Keratinocyte (primary cell): ENCODE measurements at regions not wholly inside any gene's neighbourhood (a gene's known extent, or its start where the extent isn't known, plus 50 kb on each side); places are given as distances from the start of the nearest gene placed in this dataset.
A peak's percentile ranks its signal among the peaks of the same experiment; 100 is the strongest.

Experiments used
- DNase-seq: peaks from one replicate; pipeline ENCODE4 v3.0.0-alpha.2; 2011; ENCODE audit warnings: low read depth, missing footprints, low spot score
- FAIRE-seq: peaks from 2 replicates; lab custom pipeline; 2011; peaks lifted over from hg19 to GRCh38; lab: Jason Lieb, UNC
- H2AFZ ChIP-seq: 2 replicates; pipeline ENCODE4 v1.6.0; 2012; ENCODE audit warnings: low read length, control low read depth, inconsistent platforms; ENCODE audit not compliant: control insufficient read depth
- H3K27ac ChIP-seq: 2 replicates; pipeline ENCODE4 v1.5.1; 2011; ENCODE audit warnings: low read length; ENCODE audit not compliant: control insufficient read depth, insufficient read depth
- H3K27me3 ChIP-seq: 3 replicates; pipeline ENCODE4 v1.6.0; 2011; ENCODE audit warnings: low read length; ENCODE audit not compliant: control insufficient read depth, insufficient read depth; ENCODE audit errors: extremely low read depth
- H3K36me3 ChIP-seq, 2 experiments: 2 replicates in 1 of 2; 3 replicates in 1 of 2; pipeline ENCODE4 v1.5.1; 2011; ENCODE audit warnings: low read length in 2 of 2, mild to moderate bottlenecking in 1 of 2; ENCODE audit not compliant: control insufficient read depth in 2 of 2, insufficient read depth in 2 of 2; ENCODE audit errors: extremely low read depth in 1 of 2
- H3K4me1 ChIP-seq: 3 replicates; pipeline ENCODE4 v1.5.1; 2011; ENCODE audit warnings: low read length; ENCODE audit not compliant: control insufficient read depth, insufficient read depth; ENCODE audit errors: extremely low read depth
- H3K4me2 ChIP-seq: 3 replicates; pipeline ENCODE4 v1.6.0; 2011; ENCODE audit warnings: low read depth, low read length; ENCODE audit not compliant: control insufficient read depth, insufficient read depth; ENCODE audit errors: extremely low read depth
- H3K4me3 ChIP-seq, 3 experiments: fragments of 200-600 bp in 1 of 3; sonication (generic) in 1 of 3; 2 replicates in 2 of 3; 3 replicates in 1 of 3; pipeline ENCODE4 v1.5.1; 2011 to 2016; ENCODE audit warnings: low read length in 3 of 3, mild to moderate bottlenecking in 3 of 3, control low read depth in 2 of 3, inconsistent platforms in 1 of 3, low read depth in 1 of 3, mixed read lengths in 1 of 3, mixed run types in 1 of 3, moderate library complexity in 1 of 3; ENCODE audit not compliant: control insufficient read depth in 2 of 3, insufficient read depth in 2 of 3; ENCODE audit errors: extremely low read depth in 1 of 3
- H3K79me2 ChIP-seq: 2 replicates; pipeline ENCODE4 v1.6.0; 2012; ENCODE audit warnings: low read length; ENCODE audit not compliant: control insufficient read depth, insufficient read depth
- H3K9ac ChIP-seq: 3 replicates; pipeline ENCODE4 v1.6.0; 2011; ENCODE audit warnings: low read length; ENCODE audit not compliant: control insufficient read depth, insufficient read depth; ENCODE audit errors: extremely low read depth
- H3K9me1 ChIP-seq: 3 replicates; pipeline ENCODE4 v1.6.0; 2011; ENCODE audit warnings: low read length; ENCODE audit not compliant: control insufficient read depth, insufficient read depth; ENCODE audit errors: extremely low read depth
- H3K9me3 ChIP-seq: 2 replicates; pipeline ENCODE4 v1.5.1; 2012; ENCODE audit warnings: low read depth, low read length; ENCODE audit not compliant: control insufficient read depth
- H4K20me1 ChIP-seq: 3 replicates; pipeline ENCODE4 v1.6.0; 2011; ENCODE audit warnings: low read length; ENCODE audit not compliant: control insufficient read depth, insufficient read depth; ENCODE audit errors: extremely low read depth
- EZH2 ChIP-seq: IDR thresholded peaks from one replicate; pipeline ENCODE4 v1.6.1; 2012; ENCODE audit warnings: inconsistent platforms, mild to moderate bottlenecking, low read length, moderate library complexity
- dilution Hi-C: fragments of 300-500 bp; cut with MboI; formaldehyde crosslinking; loops from one replicate; pipeline ENCODE4 v1.7.0; 2020; ENCODE audit warnings: low sequenced_read_pairs; ENCODE audit not compliant: extremely low pct_ligation_motif_present
- TF ChIP-seq, protein P1 (sequence below), 3 experiments: IDR thresholded peaks in 1 of 3; conservative IDR thresholded peaks in 1 of 3; optimal IDR thresholded peaks in 1 of 3; 2 replicates in 2 of 3; 3 replicates in 1 of 3; pipeline versions ENCODE3 to v1.5.1; 2011; ENCODE audit warnings: low read length in 3 of 3, mild to moderate bottlenecking in 3 of 3, moderate library complexity in 2 of 3, control low read depth in 1 of 3, inconsistent platforms in 1 of 3; ENCODE audit not compliant: insufficient read depth in 2 of 3; ENCODE audit errors: extremely low read depth in 1 of 3

DNA sequence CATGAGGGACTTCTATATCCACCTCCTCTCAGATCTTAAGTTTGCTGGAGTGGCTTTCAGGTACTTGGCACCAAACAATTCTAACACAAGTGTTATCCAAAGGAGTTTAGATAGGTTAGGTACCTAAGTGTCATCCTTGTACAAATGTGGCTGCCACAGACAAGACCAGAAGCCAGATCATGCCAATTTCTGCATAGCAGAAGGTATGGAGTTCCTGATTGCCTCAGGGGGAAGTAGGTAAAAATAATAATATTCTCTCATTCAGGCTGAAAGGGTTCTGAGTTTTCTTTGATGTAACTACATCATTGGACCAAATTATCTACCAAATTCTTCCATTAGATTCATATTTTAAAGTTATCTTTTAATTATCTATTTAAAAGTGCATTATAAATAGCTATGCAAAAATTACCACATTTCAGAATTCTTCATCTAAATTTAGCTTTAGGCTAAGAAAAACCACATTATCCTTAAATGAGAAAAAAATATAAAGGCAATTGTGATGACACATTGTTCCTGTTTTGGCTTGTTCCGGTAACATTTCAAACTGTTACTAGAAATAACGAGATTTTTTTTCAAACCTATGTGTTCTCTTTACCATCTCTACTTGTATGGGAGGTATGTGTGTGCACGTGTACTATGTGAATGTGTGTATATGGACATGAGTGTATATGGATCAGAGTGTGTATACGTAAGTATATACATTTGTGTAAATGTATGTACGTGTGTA is 66.2 kb upstream of the POU2AF2 start:
- Histone ChIP-seq H2AFZ (no peak overlapping the region), H3K27me3 (no peaks in the 10 kb centered on the region), H3K27ac (no peak overlapping the region), H3K79me2 (no peaks in the 10 kb centered on the region), H3K9ac (no peak overlapping the region), H3K9me3 (no peaks in the 10 kb centered on the region), H3K36me3 (no peaks in the 10 kb centered on the region), H3K4me3 (no peak overlapping the region), H3K4me2 (peak overlapping the region; percentile 23), H3K4me1 (peaks cover 12% of the 10 kb centered on the region), H3K9me1 (no peaks in the 10 kb centered on the region), H4K20me1 (no peaks in the 10 kb centered on the region)
- dilution Hi-C loops = no loop called here
- no peak for DNase-seq
- no peak for FAIRE-seq
- TF ChIP-seq EZH2 = no peak
- TF ChIP-seq, protein P1, sequence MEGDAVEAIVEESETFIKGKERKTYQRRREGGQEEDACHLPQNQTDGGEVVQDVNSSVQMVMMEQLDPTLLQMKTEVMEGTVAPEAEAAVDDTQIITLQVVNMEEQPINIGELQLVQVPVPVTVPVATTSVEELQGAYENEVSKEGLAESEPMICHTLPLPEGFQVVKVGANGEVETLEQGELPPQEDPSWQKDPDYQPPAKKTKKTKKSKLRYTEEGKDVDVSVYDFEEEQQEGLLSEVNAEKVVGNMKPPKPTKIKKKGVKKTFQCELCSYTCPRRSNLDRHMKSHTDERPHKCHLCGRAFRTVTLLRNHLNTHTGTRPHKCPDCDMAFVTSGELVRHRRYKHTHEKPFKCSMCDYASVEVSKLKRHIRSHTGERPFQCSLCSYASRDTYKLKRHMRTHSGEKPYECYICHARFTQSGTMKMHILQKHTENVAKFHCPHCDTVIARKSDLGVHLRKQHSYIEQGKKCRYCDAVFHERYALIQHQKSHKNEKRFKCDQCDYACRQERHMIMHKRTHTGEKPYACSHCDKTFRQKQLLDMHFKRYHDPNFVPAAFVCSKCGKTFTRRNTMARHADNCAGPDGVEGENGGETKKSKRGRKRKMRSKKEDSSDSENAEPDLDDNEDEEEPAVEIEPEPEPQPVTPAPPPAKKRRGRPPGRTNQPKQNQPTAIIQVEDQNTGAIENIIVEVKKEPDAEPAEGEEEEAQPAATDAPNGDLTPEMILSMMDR (optimal IDR thresholded peaks at IDR 0.05 in 1 of 3, IDR thresholded peaks at IDR 0.05 in 1 of 3, conservative IDR thresholded peaks at IDR 0.05 in 1 of 3; ENCODE audit: extremely low read depth in 1 of 3, insufficient read depth in 2 of 3, low read length in 3 of 3) = no peak

DNA sequence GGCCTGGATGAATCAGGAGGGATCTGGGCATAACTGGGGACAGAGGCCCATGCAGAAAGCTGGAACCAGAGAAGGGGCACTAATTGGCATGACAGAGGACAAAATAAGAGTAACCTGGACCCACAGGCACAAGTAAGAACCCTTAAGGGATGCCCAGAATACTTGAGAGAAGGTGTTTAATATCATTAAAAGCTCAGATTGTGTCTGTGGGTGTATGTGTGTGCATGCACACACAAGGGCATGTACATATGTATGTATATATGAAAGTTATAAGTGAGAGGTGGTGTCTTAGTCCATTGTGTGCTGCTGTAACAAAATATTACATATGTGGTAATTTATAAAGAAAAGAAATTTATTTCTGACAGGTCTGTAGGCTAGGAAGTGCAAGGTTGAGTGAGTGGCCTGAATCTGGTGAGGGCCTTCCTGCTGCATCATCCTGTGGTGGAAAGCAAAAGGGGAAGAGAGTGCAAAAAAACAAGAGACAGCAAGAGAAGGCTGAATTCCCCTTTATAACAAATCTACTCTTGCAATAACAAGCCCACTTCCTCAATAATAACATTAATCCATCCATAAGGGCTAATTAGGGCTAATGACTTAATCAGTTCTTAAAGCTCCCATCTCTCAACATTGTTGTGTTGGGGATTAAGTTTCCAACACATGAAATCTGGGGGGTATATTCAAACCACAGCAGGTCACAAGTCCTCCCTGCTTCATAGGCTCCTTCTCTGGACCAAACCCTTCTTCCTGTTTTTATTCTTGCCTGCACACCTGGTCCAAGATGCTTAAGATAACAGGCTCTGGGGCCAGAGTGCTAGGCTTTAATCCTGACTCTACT is 68.3 kb upstream of the POU2AF2 start:
- H3K9me3 ChIP-seq = no peaks in the 10 kb centered on the region
- dilution Hi-C loops = no loop called here
- H3K4me1 ChIP-seq = peaks cover 4% of the 10 kb centered on the region
- H3K4me2 ChIP-seq = no peak overlapping the region
- no peak overlapping the region for H2AFZ ChIP-seq
- DNase-seq (no peak), FAIRE-seq (no peak)
- no peak overlapping the region for H3K4me3 ChIP-seq
- H3K79me2 ChIP-seq = no peaks in the 10 kb centered on the region
- H3K9ac ChIP-seq = no peak overlapping the region
- no peak overlapping the region for H3K27ac ChIP-seq
- no peaks in the 10 kb centered on the region for H3K27me3 ChIP-seq
- no peaks in the 10 kb centered on the region for H3K36me3 ChIP-seq
- H4K20me1 ChIP-seq = no peaks in the 10 kb centered on the region
- no peak for TF ChIP-seq EZH2
- TF ChIP-seq, protein P1 (optimal IDR thresholded peaks at IDR 0.05 in 1 of 3, IDR thresholded peaks at IDR 0.05 in 1 of 3, conservative IDR thresholded peaks at IDR 0.05 in 1 of 3; ENCODE audit: extremely low read depth in 1 of 3, insufficient read depth in 2 of 3, low read length in 3 of 3) = no peak
- no peaks in the 10 kb centered on the region for H3K9me1 ChIP-seq
